HEK293 (cell line): ENCODE measurements at regions not wholly inside any gene's neighbourhood (a gene's known extent, or its start where the extent isn't known, plus 50 kb on each side); places are given as distances from the start of the nearest gene placed in this dataset.

Source experiments
- CTCF ChIA-PET: fragments of 350-600 bp; formaldehyde crosslinking; extraction: SDS; loops from one replicate; lab custom pipeline; 2021; ENCODE audit warnings: antibody characterized with exemption; lab: Yijun Ruan, JAX
- POLR2A ChIA-PET: fragments of 300-600 bp; formaldehyde crosslinking; extraction: SDS; loops from one replicate; lab custom pipeline; 2020; ENCODE audit warnings: antibody characterized with exemption, inconsistent platforms; lab: Yijun Ruan, JAX
- H3K27ac ChIP-seq: fragments of 200-500 bp; sonication (Bioruptor generic); 2 replicates; pipeline ENCODE4 v1.5.1; 2014; ENCODE audit warnings: low read depth, low read length, control low read depth, inconsistent platforms; ENCODE audit errors: extremely low read depth
- H3K36me3 ChIP-seq, 2 experiments: fragments of 200-500 bp in 1 of 2; sonication (Bioruptor generic) in 1 of 2; 1 replicate in 1 of 2; 2 replicates in 1 of 2; pipeline ENCODE4 v1.5.1; 2014 to 2017; ENCODE audit warnings: inconsistent platforms in 2 of 2, low read length in 2 of 2; ENCODE audit not compliant: control insufficient read depth in 2 of 2, insufficient read depth in 1 of 2
- H3K4me1 ChIP-seq: fragments of 200-500 bp; sonication (Bioruptor generic); 2 replicates; pipeline ENCODE4 v1.5.1; 2014; ENCODE audit warnings: mild to moderate bottlenecking, low read length, inconsistent platforms; ENCODE audit not compliant: control insufficient read depth, insufficient read depth
- H3K4me3 ChIP-seq: 2 replicates; pipeline ENCODE4 v1.5.1; 2011; ENCODE audit warnings: low read depth, mild to moderate bottlenecking, control low read depth, low read length, moderate library complexity
- H3K9me3 ChIP-seq: fragments of 200-500 bp; sonication (Bioruptor generic); 2 replicates; pipeline ENCODE4 v1.5.1; 2014; ENCODE audit warnings: low read depth, low read length, inconsistent platforms; ENCODE audit not compliant: control insufficient read depth, insufficient read depth
- BCL11A ChIP-seq: fragments of 450-650 bp; formaldehyde crosslinking; IDR thresholded peaks from 2 replicates; pipeline ENCODE4 v1.5.1; 2016; ENCODE audit warnings: low read depth, missing biosample characterization, missing genetic modification characterization
- GLI2 ChIP-seq: fragments of 450-650 bp; formaldehyde crosslinking; IDR thresholded peaks from 2 replicates; pipeline ENCODE4; 2017; ENCODE audit warnings: missing biosample characterization, missing genetic modification characterization, low read depth, borderline replicate concordance
- KLF16 ChIP-seq: fragments of 450-650 bp; formaldehyde crosslinking; IDR thresholded peaks from 2 replicates; pipeline ENCODE4 v1.5.1; 2017; ENCODE audit warnings: missing biosample characterization, missing genetic modification characterization
- OVOL3 ChIP-seq: fragments of 450-650 bp; formaldehyde crosslinking; IDR thresholded peaks from 2 replicates; pipeline ENCODE4 v1.5.1; 2016; ENCODE audit warnings: missing biosample characterization, missing genetic modification characterization
- REPIN1 ChIP-seq: fragments of 450-650 bp; formaldehyde crosslinking; IDR thresholded peaks from 2 replicates; pipeline ENCODE4 v1.5.1; 2017; ENCODE audit warnings: missing biosample characterization, missing genetic modification characterization, low read depth
- ZBTB8A ChIP-seq: fragments of 450-650 bp; formaldehyde crosslinking; IDR thresholded peaks from 2 replicates; pipeline ENCODE4 v1.5.1; 2016; ENCODE audit warnings: missing biosample characterization, missing genetic modification characterization
- ZEB2 ChIP-seq: fragments of 450-650 bp; formaldehyde crosslinking; IDR thresholded peaks from 2 replicates; pipeline ENCODE4 v1.5.1; 2016; ENCODE audit warnings: missing biosample characterization, missing genetic modification characterization
- ZFHX2 ChIP-seq: fragments of 450-650 bp; formaldehyde crosslinking; conservative IDR thresholded peaks from 2 replicates; pipeline ENCODE4 v1.5.1; 2016; ENCODE audit warnings: missing biosample characterization, missing genetic modification characterization
- ZFP41 ChIP-seq: fragments of 450-650 bp; formaldehyde crosslinking; IDR thresholded peaks from 2 replicates; pipeline ENCODE4 v1.5.1; 2016; ENCODE audit warnings: missing biosample characterization, missing genetic modification characterization, borderline replicate concordance
- ZNF121 ChIP-seq: fragments of 450-650 bp; formaldehyde crosslinking; IDR thresholded peaks from 2 replicates; pipeline ENCODE4 v1.5.1; 2016; ENCODE audit warnings: missing biosample characterization, missing genetic modification characterization
- ZNF175 ChIP-seq: fragments of 450-650 bp; formaldehyde crosslinking; IDR thresholded peaks from 2 replicates; pipeline ENCODE4 v1.5.1; 2016; ENCODE audit warnings: missing biosample characterization, missing genetic modification characterization
- ZNF214 ChIP-seq: fragments of 450-650 bp; formaldehyde crosslinking; IDR thresholded peaks from 2 replicates; pipeline ENCODE4 v1.5.1; 2017; ENCODE audit warnings: missing biosample characterization, mild to moderate bottlenecking, missing genetic modification characterization, borderline replicate concordance
- ZNF354C ChIP-seq: fragments of 450-650 bp; formaldehyde crosslinking; IDR thresholded peaks from 2 replicates; pipeline ENCODE4 v1.5.1; 2016; ENCODE audit warnings: missing biosample characterization, missing genetic modification characterization, low read depth, borderline replicate concordance
- ZNF404 ChIP-seq: fragments of 450-650 bp; formaldehyde crosslinking; IDR thresholded peaks from 2 replicates; pipeline ENCODE4 v1.5.1; 2017; ENCODE audit warnings: missing biosample characterization, missing genetic modification characterization
- ZNF423 ChIP-seq: fragments of 450-650 bp; formaldehyde crosslinking; IDR thresholded peaks from 2 replicates; pipeline ENCODE4 v1.5.1; 2016; ENCODE audit warnings: missing biosample characterization, missing genetic modification characterization
- ZNF549 ChIP-seq: fragments of 450-650 bp; IDR thresholded peaks from 2 replicates; pipeline ENCODE4 v1.5.1; 2018; ENCODE audit warnings: missing biosample characterization, missing genetic modification characterization, mild to moderate bottlenecking, inconsistent platforms, moderate library complexity
- ZNF776 ChIP-seq: fragments of 450-650 bp; formaldehyde crosslinking; IDR thresholded peaks from 2 replicates; pipeline ENCODE4 v1.5.0; 2017; ENCODE audit warnings: missing biosample characterization, missing genetic modification characterization, borderline replicate concordance
- ZSCAN16 ChIP-seq: fragments of 450-650 bp; formaldehyde crosslinking; IDR thresholded peaks from 2 replicates; pipeline ENCODE4 v1.5.1; 2016; ENCODE audit warnings: missing biosample characterization, missing genetic modification characterization
- ZSCAN4 ChIP-seq: fragments of 450-650 bp; formaldehyde crosslinking; IDR thresholded peaks from 2 replicates; pipeline ENCODE4 v1.5.1; 2017; ENCODE audit warnings: missing biosample characterization, missing genetic modification characterization
- ZXDB ChIP-seq: fragments of 450-650 bp; formaldehyde crosslinking; IDR thresholded peaks from 2 replicates; pipeline ENCODE4 v1.5.1; 2016; ENCODE audit warnings: missing biosample characterization, missing genetic modification characterization
- TF ChIP-seq, protein P1 (sequence below): fragments of 450-650 bp; formaldehyde crosslinking; IDR thresholded peaks from 2 replicates; pipeline ENCODE4 v1.5.1; 2016; ENCODE audit warnings: missing biosample characterization, missing genetic modification characterization
- TF ChIP-seq, protein P2 (sequence below): fragments of 450-650 bp; formaldehyde crosslinking; IDR thresholded peaks from 2 replicates; pipeline ENCODE4 v1.5.1; 2016; ENCODE audit warnings: missing biosample characterization, missing genetic modification characterization
- TF ChIP-seq, protein P3 (sequence below): fragments of 450-650 bp; formaldehyde crosslinking; IDR thresholded peaks from 2 replicates; pipeline ENCODE4 v1.5.1; 2016; ENCODE audit warnings: missing biosample characterization, missing genetic modification characterization, low read depth

- TF ChIP-seq ZNF776 (no peak), ZNF121 (no peak), ZBTB8A (tag by site-specific recombination) (no peak), REPIN1 (tag by site-specific recombination) (no peak), ZSCAN16 (tag by site-specific recombination) (no peak), ZNF423 (tag by site-specific recombination) (no peak), OVOL3 (tag by site-specific recombination) (no peak), ZNF354C (tag by site-specific recombination) (no peak)
- no peaks in the 10 kb centered on the region for H3K4me1 ChIP-seq
- POLR2A ChIA-PET = no interaction called here
- CTCF ChIA-PET = no interaction called here
- H3K9me3 ChIP-seq = no peaks in the 10 kb centered on the region
- H3K27ac ChIP-seq = no peak overlapping the region
- no peaks in the 10 kb centered on the region for H3K36me3 ChIP-seq
- H3K4me3 ChIP-seq = no peak overlapping the region
Observed at GRCh38 chr5:16384222-16384621, 81.4 kb downstream of the ZNF622 start.

GRCh38 chr5:16383544-16384052 lies 82.0 kb downstream of the ZNF622 start:
- Histone ChIP-seq H3K9me3 (no peaks in the 10 kb centered on the region), H3K36me3 (no peaks in the 10 kb centered on the region), H3K4me3 (no peak overlapping the region), H3K4me1 (no peaks in the 10 kb centered on the region), H3K27ac (no peak overlapping the region)
- CTCF ChIA-PET = no interaction called here
- no peak for TF ChIP-seq ZNF175
- no peak for TF ChIP-seq ZNF354C (tag by site-specific recombination)
- TF ChIP-seq, protein P1, sequence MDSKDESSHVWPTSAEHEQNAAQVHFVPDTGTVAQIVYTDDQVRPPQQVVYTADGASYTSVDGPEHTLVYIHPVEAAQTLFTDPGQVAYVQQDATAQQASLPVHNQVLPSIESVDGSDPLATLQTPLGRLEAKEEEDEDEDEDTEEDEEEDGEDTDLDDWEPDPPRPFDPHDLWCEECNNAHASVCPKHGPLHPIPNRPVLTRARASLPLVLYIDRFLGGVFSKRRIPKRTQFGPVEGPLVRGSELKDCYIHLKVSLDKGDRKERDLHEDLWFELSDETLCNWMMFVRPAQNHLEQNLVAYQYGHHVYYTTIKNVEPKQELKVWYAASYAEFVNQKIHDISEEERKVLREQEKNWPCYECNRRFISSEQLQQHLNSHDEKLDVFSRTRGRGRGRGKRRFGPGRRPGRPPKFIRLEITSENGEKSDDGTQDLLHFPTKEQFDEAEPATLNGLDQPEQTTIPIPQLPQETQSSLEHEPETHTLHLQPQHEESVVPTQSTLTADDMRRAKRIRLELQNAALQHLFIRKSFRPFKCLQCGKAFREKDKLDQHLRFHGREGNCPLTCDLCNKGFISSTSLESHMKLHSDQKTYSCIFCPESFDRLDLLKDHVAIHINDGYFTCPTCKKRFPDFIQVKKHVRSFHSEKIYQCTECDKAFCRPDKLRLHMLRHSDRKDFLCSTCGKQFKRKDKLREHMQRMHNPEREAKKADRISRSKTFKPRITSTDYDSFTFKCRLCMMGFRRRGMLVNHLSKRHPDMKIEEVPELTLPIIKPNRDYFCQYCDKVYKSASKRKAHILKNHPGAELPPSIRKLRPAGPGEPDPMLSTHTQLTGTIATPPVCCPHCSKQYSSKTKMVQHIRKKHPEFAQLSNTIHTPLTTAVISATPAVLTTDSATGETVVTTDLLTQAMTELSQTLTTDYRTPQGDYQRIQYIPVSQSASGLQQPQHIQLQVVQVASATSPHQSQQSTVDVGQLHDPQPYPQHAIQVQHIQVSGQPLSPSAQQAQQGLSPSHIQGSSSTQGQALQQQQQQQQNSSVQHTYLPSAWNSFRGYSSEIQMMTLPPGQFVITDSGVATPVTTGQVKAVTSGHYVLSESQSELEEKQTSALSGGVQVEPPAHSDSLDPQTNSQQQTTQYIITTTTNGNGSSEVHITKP (tag by site-specific recombination) = no peak
- no peak for TF ChIP-seq GLI2
- TF ChIP-seq, protein P2, sequence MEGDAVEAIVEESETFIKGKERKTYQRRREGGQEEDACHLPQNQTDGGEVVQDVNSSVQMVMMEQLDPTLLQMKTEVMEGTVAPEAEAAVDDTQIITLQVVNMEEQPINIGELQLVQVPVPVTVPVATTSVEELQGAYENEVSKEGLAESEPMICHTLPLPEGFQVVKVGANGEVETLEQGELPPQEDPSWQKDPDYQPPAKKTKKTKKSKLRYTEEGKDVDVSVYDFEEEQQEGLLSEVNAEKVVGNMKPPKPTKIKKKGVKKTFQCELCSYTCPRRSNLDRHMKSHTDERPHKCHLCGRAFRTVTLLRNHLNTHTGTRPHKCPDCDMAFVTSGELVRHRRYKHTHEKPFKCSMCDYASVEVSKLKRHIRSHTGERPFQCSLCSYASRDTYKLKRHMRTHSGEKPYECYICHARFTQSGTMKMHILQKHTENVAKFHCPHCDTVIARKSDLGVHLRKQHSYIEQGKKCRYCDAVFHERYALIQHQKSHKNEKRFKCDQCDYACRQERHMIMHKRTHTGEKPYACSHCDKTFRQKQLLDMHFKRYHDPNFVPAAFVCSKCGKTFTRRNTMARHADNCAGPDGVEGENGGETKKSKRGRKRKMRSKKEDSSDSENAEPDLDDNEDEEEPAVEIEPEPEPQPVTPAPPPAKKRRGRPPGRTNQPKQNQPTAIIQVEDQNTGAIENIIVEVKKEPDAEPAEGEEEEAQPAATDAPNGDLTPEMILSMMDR (tag by site-specific recombination) = no peak
- TF ChIP-seq ZSCAN4 (tag by site-specific recombination) = no peak
- TF ChIP-seq ZFP41 (tag by site-specific recombination) = no peak
- no peak for TF ChIP-seq ZEB2
- TF ChIP-seq ZNF404 (tag by site-specific recombination) = no peak
- TF ChIP-seq ZNF549 (tag by site-specific recombination) = no peak
- no peak for TF ChIP-seq KLF16 (tag by site-specific recombination)
- TF ChIP-seq, protein P3, sequence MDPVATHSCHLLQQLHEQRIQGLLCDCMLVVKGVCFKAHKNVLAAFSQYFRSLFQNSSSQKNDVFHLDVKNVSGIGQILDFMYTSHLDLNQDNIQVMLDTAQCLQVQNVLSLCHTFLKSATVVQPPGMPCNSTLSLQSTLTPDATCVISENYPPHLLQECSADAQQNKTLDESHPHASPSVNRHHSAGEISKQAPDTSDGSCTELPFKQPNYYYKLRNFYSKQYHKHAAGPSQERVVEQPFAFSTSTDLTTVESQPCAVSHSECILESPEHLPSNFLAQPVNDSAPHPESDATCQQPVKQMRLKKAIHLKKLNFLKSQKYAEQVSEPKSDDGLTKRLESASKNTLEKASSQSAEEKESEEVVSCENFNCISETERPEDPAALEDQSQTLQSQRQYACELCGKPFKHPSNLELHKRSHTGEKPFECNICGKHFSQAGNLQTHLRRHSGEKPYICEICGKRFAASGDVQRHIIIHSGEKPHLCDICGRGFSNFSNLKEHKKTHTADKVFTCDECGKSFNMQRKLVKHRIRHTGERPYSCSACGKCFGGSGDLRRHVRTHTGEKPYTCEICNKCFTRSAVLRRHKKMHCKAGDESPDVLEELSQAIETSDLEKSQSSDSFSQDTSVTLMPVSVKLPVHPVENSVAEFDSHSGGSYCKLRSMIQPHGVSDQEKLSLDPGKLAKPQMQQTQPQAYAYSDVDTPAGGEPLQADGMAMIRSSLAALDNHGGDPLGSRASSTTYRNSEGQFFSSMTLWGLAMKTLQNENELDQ (tag by site-specific recombination) = no peak
- no peak for TF ChIP-seq BCL11A (tag by site-specific recombination)
- TF ChIP-seq ZXDB (tag by site-specific recombination) = no peak
- TF ChIP-seq ZNF214 (tag by site-specific recombination) = no peak
- TF ChIP-seq ZFHX2 (tag by site-specific recombination) = no peak
- POLR2A ChIA-PET = no interaction called here
